B cell (primary cell): ENCODE measurements at regions not wholly inside any gene's neighbourhood (a gene's known extent, or its start where the extent isn't known, plus 50 kb on each side); places are given as distances from the start of the nearest gene placed in this dataset.

Source experiments
- CTCF ChIP-seq: fragments of 200-600 bp; IDR thresholded peaks from one replicate; pipeline ENCODE4 v1.8.0; 2022; ENCODE audit warnings: antibody characterized with exemption, mild to moderate bottlenecking
- EZH2 ChIP-seq: IDR thresholded peaks from 2 replicates; pipeline ENCODE4 v1.6.1; 2012; ENCODE audit warnings: borderline replicate concordance, low read depth, mild to moderate bottlenecking, moderate library complexity, low read length; ENCODE audit not compliant: insufficient read depth, poor library complexity, severe bottlenecking

DNA sequence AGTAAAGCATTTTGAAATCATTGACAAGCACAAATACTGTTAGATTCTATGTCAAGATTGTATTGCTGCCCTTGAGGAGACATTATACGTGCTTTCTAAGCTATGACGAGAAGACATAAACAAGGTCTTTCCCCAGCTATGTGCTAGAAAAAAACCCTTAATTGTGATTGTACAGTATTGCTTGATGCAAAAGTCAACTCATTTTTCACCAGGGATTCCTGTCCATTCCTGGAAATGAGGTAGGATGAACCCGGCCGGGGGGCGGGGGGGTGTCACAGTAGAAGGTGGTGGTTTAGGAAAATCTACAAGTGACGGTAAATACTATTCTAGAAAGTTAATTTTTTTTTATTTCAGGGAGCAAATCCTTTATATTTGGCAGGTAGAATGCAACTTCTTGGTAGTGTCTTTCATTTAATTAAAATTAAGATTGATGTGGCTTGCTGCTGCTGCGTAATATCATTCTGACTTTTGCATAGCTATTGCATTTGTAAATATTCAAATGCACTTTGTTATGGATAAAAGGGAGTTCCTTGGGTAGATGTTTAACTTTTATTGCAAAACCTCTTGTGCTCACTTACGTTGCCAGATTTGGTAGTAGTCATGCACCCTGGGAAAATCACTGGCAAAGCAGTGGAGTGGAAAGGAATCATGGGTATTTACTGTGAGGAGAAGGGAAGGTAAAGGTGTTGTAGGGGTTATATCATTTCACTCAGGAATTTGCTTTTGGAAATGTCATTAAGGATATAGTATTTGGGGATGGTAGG, 164.4 kb upstream of the PRPS1L1 start:
- TF ChIP-seq CTCF, result no peak
- no peak for TF ChIP-seq EZH2
